ENCODE measurements at regions not wholly inside any gene's neighbourhood (a gene's known extent, or its start where the extent isn't known, plus 50 kb on each side); places are given as distances from the start of the nearest gene placed in this dataset.

DNA sequence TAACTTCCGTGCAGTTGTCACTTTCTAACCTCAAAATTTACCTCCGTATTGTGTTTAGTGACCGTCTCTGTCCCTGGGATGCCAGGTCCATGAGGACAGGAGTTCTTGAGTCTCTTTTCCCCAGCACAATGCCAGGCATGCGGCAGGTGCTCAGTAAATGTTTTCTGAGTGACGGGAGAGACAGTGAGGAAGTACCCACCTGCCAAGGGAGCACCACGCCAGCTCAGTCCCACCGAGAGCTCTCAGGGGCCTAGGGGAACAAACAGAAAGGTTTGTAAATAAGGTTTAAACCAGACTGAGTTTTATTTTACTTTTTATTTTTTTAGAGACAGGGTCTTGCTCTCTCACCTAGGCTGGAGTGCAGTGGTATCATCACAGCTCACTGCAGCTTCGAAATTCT lies 81.5 kb upstream of the NKX1-1 start:
- Histone ChIP-seq H3K36me3 (ENCODE audit: control insufficient read depth in 4 of 4, insufficient read depth in 4 of 4, low read length in 4 of 4) (no peaks in the 10 kb centered on the region), H3K27ac (ENCODE audit: low read depth in 1 of 2, low read length in 1 of 2) (no peak overlapping the region), H3K4me3 (no peak overlapping the region), H3K27me3 (ENCODE audit: control insufficient read depth in 3 of 3, insufficient read depth in 3 of 3, low read length in 2 of 3) (no peaks in the 10 kb centered on the region), H3K9ac (ENCODE audit: insufficient read depth in 1 of 2, low read length in 2 of 2) (no peak overlapping the region), H3K4me1 (ENCODE audit: control insufficient read depth in 5 of 5, insufficient read depth in 5 of 5, low read length in 5 of 5) (no peaks in the 10 kb centered on the region), H3K9me3 (ENCODE audit: control insufficient read depth in 4 of 4, insufficient read depth in 3 of 4, low read length in 3 of 4) (peaks cover 0 to 23% (median 5%) of the 10 kb centered on the region in 4 donors)
- 80 to 87% methylated on average over 8 of the region's 8 CpGs for WGBS, 2 donors
- TF ChIP-seq, protein P1, sequence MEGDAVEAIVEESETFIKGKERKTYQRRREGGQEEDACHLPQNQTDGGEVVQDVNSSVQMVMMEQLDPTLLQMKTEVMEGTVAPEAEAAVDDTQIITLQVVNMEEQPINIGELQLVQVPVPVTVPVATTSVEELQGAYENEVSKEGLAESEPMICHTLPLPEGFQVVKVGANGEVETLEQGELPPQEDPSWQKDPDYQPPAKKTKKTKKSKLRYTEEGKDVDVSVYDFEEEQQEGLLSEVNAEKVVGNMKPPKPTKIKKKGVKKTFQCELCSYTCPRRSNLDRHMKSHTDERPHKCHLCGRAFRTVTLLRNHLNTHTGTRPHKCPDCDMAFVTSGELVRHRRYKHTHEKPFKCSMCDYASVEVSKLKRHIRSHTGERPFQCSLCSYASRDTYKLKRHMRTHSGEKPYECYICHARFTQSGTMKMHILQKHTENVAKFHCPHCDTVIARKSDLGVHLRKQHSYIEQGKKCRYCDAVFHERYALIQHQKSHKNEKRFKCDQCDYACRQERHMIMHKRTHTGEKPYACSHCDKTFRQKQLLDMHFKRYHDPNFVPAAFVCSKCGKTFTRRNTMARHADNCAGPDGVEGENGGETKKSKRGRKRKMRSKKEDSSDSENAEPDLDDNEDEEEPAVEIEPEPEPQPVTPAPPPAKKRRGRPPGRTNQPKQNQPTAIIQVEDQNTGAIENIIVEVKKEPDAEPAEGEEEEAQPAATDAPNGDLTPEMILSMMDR (IDR thresholded peaks at IDR 0.05; ENCODE audit: control extremely low read depth, extremely low read depth): no peak
- no peak for DNase-seq
- no peak for ATAC-seq (ENCODE audit: insufficient read depth, low FRiP score)

DNA sequence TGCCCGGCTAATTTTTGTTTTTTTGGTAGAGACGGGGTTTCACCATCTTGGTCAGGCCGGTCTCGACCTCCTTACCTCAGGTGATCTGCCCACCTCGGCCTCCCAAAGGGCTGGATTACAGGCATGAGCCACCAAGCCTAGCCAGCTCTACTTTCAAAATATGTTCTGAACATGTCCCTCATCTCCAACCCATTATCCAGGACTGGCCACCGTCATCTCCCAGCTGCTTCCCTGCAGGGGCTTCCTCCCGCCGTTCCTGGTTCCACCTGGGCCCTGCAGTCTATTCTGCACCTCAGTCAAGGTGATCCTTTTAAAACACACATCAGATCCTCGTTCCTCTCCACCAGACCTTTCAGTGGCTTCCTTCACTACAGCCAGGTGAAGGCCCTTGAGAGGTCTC lies 80.9 kb upstream of the NKX1-1 start:
- Histone ChIP-seq H3K4me1 (ENCODE audit: control insufficient read depth in 5 of 5, insufficient read depth in 5 of 5, low read length in 5 of 5) (no peaks in the 10 kb centered on the region), H3K36me3 (ENCODE audit: control insufficient read depth in 4 of 4, insufficient read depth in 4 of 4, low read length in 4 of 4) (no peaks in the 10 kb centered on the region), H3K27ac (ENCODE audit: low read depth in 1 of 2, low read length in 1 of 2) (no peak overlapping the region), H3K27me3 (ENCODE audit: control insufficient read depth in 3 of 3, insufficient read depth in 3 of 3, low read length in 2 of 3) (no peaks in the 10 kb centered on the region), H3K4me3 (no peak overlapping the region), H3K9me3 (ENCODE audit: control insufficient read depth in 4 of 4, insufficient read depth in 3 of 4, low read length in 3 of 4) (peaks cover 0 to 22% (median 6%) of the 10 kb centered on the region in 4 donors), H3K9ac (ENCODE audit: insufficient read depth in 1 of 2, low read length in 2 of 2) (no peak overlapping the region)
- DNase-seq (no peak), ATAC-seq (ENCODE audit: insufficient read depth, low FRiP score) (no peak)
- TF ChIP-seq, protein P1 (IDR thresholded peaks at IDR 0.05; ENCODE audit: control extremely low read depth, extremely low read depth): no peak
- WGBS, 2 donors: 85 to 88% methylated on average over 9 of the region's 9 CpGs

DNA sequence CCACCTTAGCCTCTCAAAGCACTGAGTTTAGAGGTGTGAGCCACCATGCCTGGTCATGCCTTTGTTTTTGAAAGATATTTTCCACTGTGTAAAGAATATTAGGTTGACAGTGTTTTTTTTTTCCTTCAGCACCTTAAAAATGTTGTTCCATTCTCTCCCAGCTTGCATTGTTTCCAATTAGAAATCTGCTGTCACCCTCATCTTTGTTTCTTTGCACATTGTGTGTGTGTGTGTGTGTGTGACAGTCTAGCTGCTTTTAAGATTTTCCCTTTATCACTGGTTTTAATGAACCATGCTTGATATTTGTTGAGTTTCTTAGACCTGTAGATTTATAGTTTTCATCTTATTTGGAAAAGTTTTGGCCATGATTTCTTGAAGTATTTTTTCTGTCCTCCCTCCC lies 79.0 kb upstream of the NKX1-1 start:
- ATAC-seq (ENCODE audit: insufficient read depth, low FRiP score): no peak
- Histone ChIP-seq H3K36me3 (ENCODE audit: control insufficient read depth in 4 of 4, insufficient read depth in 4 of 4, low read length in 4 of 4) (no peaks in the 10 kb centered on the region), H3K9me3 (ENCODE audit: control insufficient read depth in 4 of 4, insufficient read depth in 3 of 4, low read length in 3 of 4) (peaks cover 0 to 26% (median 10%) of the 10 kb centered on the region in 4 donors), H3K4me3 (no peak overlapping the region), H3K9ac (ENCODE audit: insufficient read depth in 1 of 2, low read length in 2 of 2) (no peak overlapping the region), H3K4me1 (ENCODE audit: control insufficient read depth in 5 of 5, insufficient read depth in 5 of 5, low read length in 5 of 5) (no peaks in the 10 kb centered on the region), H3K27me3 (ENCODE audit: control insufficient read depth in 3 of 3, insufficient read depth in 3 of 3, low read length in 2 of 3) (no peaks in the 10 kb centered on the region), H3K27ac (ENCODE audit: low read depth in 1 of 2, low read length in 1 of 2) (no peak overlapping the region)
- DNase-seq: no peak
- TF ChIP-seq, protein P1 (IDR thresholded peaks at IDR 0.05; ENCODE audit: control extremely low read depth, extremely low read depth): no peak

DNA sequence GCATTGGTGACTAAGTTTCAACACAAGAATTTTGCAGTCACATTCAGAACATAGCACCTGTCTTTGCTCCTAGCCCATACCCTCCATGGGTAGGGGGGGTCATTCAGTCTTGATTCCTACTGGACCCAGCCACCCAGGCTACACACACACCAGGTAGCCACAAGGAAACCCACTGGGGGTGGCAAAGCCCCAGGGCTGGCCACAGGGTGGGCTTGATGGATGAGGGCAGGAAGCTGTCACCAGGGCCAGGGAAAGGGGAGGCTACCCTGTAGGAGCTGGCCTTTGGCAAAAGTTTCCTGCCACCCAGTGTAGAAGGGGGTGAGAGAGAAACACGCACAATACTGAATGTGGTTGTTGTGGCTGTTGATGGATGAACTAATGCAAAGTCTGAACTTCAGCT lies 74.5 kb upstream of the NKX1-1 start:
- no peaks in the 10 kb centered on the region for H3K27me3 ChIP-seq (ENCODE audit: control insufficient read depth in 3 of 3, insufficient read depth in 3 of 3, low read length in 2 of 3)
- ATAC-seq (ENCODE audit: insufficient read depth, low FRiP score) (no peak), DNase-seq (no peak)
- TF ChIP-seq, protein P1 (IDR thresholded peaks at IDR 0.05; ENCODE audit: control extremely low read depth, extremely low read depth): no peak
- H3K27ac ChIP-seq (ENCODE audit: low read depth in 1 of 2, low read length in 1 of 2): no peak overlapping the region
- no peaks in the 10 kb centered on the region for H3K36me3 ChIP-seq (ENCODE audit: control insufficient read depth in 4 of 4, insufficient read depth in 4 of 4, low read length in 4 of 4)
- no peak overlapping the region for H3K4me3 ChIP-seq
- no peak overlapping the region for H3K9ac ChIP-seq (ENCODE audit: insufficient read depth in 1 of 2, low read length in 2 of 2)
- H3K9me3 ChIP-seq (ENCODE audit: control insufficient read depth in 4 of 4, insufficient read depth in 3 of 4, low read length in 3 of 4): peaks cover 0 to 20% (median 10%) of the 10 kb centered on the region in 4 donors
- no peaks in the 10 kb centered on the region for H3K4me1 ChIP-seq (ENCODE audit: control insufficient read depth in 5 of 5, insufficient read depth in 5 of 5, low read length in 5 of 5)
- 87 to 93% methylated on average over 1 of the region's 1 CpG for WGBS, 2 donors
